Astrocyte of the hippocampus (primary cell): ENCODE measurements at regions not wholly inside any gene's neighbourhood (a gene's known extent, or its start where the extent isn't known, plus 50 kb on each side); places are given as distances from the start of the nearest gene placed in this dataset.
A peak's percentile ranks its signal among the peaks of the same experiment; 100 is the strongest.
"Not testable (repeated sequence)": the region's sequence is repeated elsewhere in the genome, so short reads cannot be mapped to it uniquely, and the experiment has no call there.

Source experiments
- DNase-seq: peaks from one replicate; pipeline ENCODE4 v3.0.0; 2011; ENCODE audit warnings: low read depth, low spot score

GRCh38 chr3:21894459-21895340 is 143.7 kb upstream of the ZNF385D start:
- peak; percentile 50 for DNase-seq

- no peak for DNase-seq
Measured at GRCh38 chr3:21898316-21898715, 147.3 kb upstream of the ZNF385D start.

- DNase-seq = no peak
Measured at GRCh38 chr3:21901484-21901883, 150.5 kb upstream of the ZNF385D start.

- DNase-seq = no peak
Measured at GRCh38 chr3:21902956-21903355, 151.9 kb upstream of the ZNF385D start.

GRCh38 chr3:21909096-21909495 is 158.1 kb upstream of the ZNF385D start:
- DNase-seq = no peak

GRCh38 chr3:21912711-21913110 is 161.7 kb upstream of the ZNF385D start:
- peak; percentile 82 for DNase-seq

- peak; percentile 64 for DNase-seq
Measured at GRCh38 chr3:21913791-21914190, 162.8 kb upstream of the ZNF385D start.

- no peak for DNase-seq
Measured at GRCh38 chr3:21914451-21914850, 163.4 kb upstream of the ZNF385D start.

- no peak for DNase-seq
Measured at GRCh38 chr3:21919383-21919782, 168.4 kb upstream of the ZNF385D start.

GRCh38 chr3:21920421-21920861 is 169.4 kb upstream of the ZNF385D start:
- peak; percentile 58 for DNase-seq

GRCh38 chr3:21923156-21923555 is 172.1 kb upstream of the ZNF385D start:
- peak; percentile 55 for DNase-seq

GRCh38 chr3:21927261-21927660 is 176.3 kb upstream of the ZNF385D start:
- no peak for DNase-seq

- no peak for DNase-seq
Measured at GRCh38 chr3:21934591-21934990, 183.6 kb upstream of the ZNF385D start.

- no peak for DNase-seq
Measured at GRCh38 chr3:21936207-21936606, 185.2 kb upstream of the ZNF385D start.

GRCh38 chr3:21938267-21938681 is 187.3 kb upstream of the ZNF385D start:
- DNase-seq = no peak

- DNase-seq = peak; percentile 39
Measured at GRCh38 chr3:21942328-21942727, 191.3 kb upstream of the ZNF385D start.

GRCh38 chr3:21944251-21944650 is 193.2 kb upstream of the ZNF385D start:
- DNase-seq = peak; percentile 58

- DNase-seq = no peak
Measured at GRCh38 chr3:21952856-21953255, 201.8 kb upstream of the ZNF385D start.

- peak; percentile 35 for DNase-seq
Measured at GRCh38 chr3:21954709-21955108, 203.7 kb upstream of the ZNF385D start.

GRCh38 chr3:21955406-21955805 is 204.4 kb upstream of the ZNF385D start:
- DNase-seq = no peak

GRCh38 chr3:21960033-21960432 is 209.0 kb upstream of the ZNF385D start:
- DNase-seq = no peak

GRCh38 chr3:21962456-21962855 is 211.4 kb upstream of the ZNF385D start:
- peak; percentile 32 for DNase-seq

GRCh38 chr3:21966457-21966856 is 215.4 kb upstream of the ZNF385D start:
- not testable (repeated sequence) for DNase-seq
